Muscle of leg (tissue), 3 donors: ENCODE measurements at regions not wholly inside any gene's neighbourhood (a gene's known extent, or its start where the extent isn't known, plus 50 kb on each side); places are given as distances from the start of the nearest gene placed in this dataset.
"Not testable (repeated sequence)": the region's sequence is repeated elsewhere in the genome, so short reads cannot be mapped to it uniquely, and the experiment has no call there.

Experiments
- DNase-seq: peaks from one replicate; pipeline ENCODE4 v3.0.0; 2013
- H3K27ac ChIP-seq: one replicate; pipeline ENCODE4 v1.5.1; 2013; ENCODE audit warnings: mild to moderate bottlenecking, low read length, control low read depth
- H3K27me3 ChIP-seq: one replicate; pipeline ENCODE4 v1.6.1; 2013; ENCODE audit warnings: low read length; ENCODE audit not compliant: control insufficient read depth, insufficient read depth
- H3K36me3 ChIP-seq: one replicate; pipeline ENCODE4 v1.6.1; 2013; ENCODE audit warnings: low read length; ENCODE audit not compliant: control insufficient read depth, insufficient read depth
- H3K4me1 ChIP-seq: one replicate; pipeline ENCODE4 v1.6.1; 2013; ENCODE audit warnings: low read length; ENCODE audit not compliant: control insufficient read depth, insufficient read depth
- H3K4me3 ChIP-seq: one replicate; pipeline ENCODE4 v1.5.1; 2013; ENCODE audit warnings: low read length, control low read depth
- H3K9me3 ChIP-seq: replicated peaks from 2 replicates; pipeline ENCODE4 v1.6.1; 2013; ENCODE audit warnings: low read depth, low read length; ENCODE audit not compliant: control insufficient read depth
- WGBS: methylation state at CpG from one replicate; pipeline ENCODE4 v1.1.5; 2013; ENCODE audit warnings: missing lambda C conversion rate; ENCODE audit not compliant: insufficient coverage; 5-methylcytosine and 5-hydroxymethylcytosine counted together

DNA sequence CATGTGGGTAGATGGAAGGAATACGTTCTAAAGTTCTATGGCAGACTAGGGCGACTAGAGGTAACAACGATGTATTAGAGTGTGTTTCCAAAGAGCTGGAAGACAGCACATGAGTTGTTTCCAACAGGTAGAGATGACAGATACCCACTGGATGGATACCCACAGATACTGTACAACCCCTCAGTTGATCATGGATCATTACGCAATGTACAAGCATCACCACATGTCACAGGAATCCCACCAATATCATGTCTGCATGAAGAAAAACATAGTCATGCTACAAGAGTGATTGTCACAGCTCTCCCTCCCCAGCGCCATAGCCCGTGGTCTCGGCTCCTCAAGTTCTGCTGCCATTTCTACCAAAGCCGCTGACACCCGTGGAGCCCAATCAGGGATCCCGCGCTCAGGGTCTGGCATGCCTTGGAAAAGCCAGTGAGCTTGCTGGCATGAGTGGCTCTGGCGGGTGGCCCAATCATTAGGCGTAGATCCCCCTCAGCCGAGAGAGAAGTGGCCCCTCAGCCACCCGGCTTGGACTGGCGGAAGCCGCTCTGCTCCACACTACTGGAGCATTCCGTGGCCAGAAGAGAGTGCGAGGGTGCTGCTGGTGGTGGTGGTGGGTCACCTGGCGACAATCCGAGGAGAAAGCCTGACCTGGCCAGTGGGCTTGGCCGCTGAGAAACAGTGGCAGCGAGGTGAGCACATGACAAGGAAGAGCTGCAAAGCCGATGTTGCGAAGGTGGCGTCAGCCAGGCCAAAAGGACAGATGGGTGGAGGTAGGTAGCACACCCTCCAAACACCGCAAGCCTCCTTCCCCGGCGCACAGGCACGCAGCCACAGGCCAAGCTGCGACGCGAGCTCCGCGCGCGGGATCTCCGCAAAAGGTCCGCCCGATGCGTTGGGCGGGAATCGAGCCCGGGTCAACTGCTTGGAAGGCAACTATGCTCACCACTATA lies 65.7 kb upstream of the FCGR2A start:
- no peaks in the 10 kb centered on the region for H3K36me3 ChIP-seq
- peak overlapping the region; percentile 25 for H3K4me3 ChIP-seq
- H3K27ac ChIP-seq: no peak overlapping the region
- peaks cover 7% of the 10 kb centered on the region for H3K4me1 ChIP-seq
- H3K9me3 ChIP-seq: no peaks in the 10 kb centered on the region
- H3K27me3 ChIP-seq: peaks cover 33% of the 10 kb centered on the region
- WGBS: 42% methylated on average over 25 of the region's 44 CpGs
- peak; percentile 17 for DNase-seq

DNA sequence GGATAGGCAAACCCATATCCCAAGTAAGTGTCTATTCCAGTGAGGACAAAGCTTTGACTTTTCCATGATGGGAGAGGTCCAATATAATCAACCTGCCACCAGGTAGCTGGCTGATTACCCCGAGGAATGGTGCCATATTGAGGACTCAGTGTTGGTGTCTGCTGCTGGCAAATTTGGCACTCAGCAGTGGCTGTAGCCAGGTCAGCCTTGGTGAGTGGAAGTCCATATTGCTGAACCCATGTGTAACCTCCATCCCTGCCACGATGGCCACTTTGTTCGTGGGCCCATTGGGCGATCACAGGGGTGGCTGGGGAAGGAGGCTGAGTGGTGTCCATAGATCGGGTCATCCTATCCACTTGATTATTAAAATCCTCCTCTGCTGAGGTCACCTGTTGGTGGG lies 65.5 kb upstream of the CFAP126 start:
- not testable (repeated sequence) for H3K9me3 ChIP-seq, H3K36me3 ChIP-seq, H3K27ac ChIP-seq, DNase-seq, H3K4me1 ChIP-seq, H3K4me3 ChIP-seq
- H3K27me3 ChIP-seq: peaks cover 23% of the 10 kb centered on the region
- 90% methylated on average over 2 of the region's 5 CpGs for WGBS

DNA sequence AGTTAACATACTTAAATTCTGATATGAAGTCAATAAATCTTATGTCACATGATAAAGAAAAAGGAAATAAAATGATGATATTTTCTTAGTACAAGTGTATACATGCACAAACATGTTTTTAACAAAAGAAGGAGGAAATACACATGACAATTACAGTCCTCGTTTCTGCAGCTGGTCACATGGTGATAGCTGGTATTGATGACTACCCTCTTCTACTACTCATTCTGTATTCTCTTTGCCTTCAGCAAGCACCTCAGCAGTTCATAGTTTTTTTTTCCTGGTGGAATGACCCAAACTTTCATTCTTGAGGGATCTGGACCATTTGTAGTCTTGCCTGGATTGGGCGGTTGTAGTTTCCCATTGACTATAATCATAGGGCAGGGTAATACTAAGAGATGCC lies 64.4 kb upstream of the CFAP126 start:
- Histone ChIP-seq H3K36me3 (no peaks in the 10 kb centered on the region), H3K4me1 (no peaks in the 10 kb centered on the region), H3K27ac (no peak overlapping the region), H3K9me3 (no peaks in the 10 kb centered on the region), H3K27me3 (peaks cover 28% of the 10 kb centered on the region), H3K4me3 (no peak overlapping the region)
- no peak for DNase-seq
- no CpG with 5 or more reads among the region's 2 CpGs for WGBS

DNA sequence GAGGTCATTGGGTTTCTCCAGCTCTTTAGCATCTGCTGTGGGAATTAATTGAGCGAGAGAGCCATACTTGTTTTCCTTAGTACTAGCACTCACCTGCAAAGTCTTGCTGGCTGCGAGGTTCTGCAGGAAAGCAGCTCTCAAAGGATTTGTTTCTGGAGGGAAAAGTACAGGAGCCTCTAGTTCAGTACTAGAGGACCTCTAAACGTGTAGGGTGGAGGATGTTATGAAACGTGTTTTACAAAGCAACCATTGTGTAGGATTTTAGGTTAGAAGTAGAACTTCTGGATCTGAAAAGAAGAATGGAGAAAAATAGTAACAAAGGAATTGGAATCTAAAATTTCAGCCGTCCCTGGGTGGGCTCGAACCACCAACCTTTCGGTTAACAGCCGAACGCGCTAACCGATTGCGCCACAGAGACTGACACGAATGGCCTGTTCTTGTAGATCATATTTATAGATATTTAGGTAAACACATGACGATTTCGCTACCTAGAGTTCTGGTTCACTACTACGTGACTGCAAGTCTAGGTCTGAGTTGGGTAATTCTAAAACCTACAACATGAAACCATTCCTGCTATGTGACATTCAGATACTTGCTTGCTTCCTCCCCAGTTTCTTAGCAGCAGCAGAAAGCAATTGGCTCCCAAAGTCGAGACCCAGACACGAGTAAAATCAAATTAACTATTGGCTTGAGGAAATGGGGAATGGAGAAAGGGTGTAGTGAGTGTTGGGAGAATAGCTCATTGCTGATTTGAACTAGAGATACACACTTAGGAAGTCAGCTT lies 60.2 kb upstream of the CFAP126 start:
- H3K36me3 ChIP-seq: no peaks in the 10 kb centered on the region
- peak; percentile 23 for DNase-seq
- H3K4me1 ChIP-seq: no peaks in the 10 kb centered on the region
- peaks cover 18% of the 10 kb centered on the region for H3K27me3 ChIP-seq
- no peak overlapping the region for H3K27ac ChIP-seq
- no peak overlapping the region for H3K4me3 ChIP-seq
- 15% methylated on average over 3 of the region's 18 CpGs for WGBS
- H3K9me3 ChIP-seq: no peaks in the 10 kb centered on the region

DNA sequence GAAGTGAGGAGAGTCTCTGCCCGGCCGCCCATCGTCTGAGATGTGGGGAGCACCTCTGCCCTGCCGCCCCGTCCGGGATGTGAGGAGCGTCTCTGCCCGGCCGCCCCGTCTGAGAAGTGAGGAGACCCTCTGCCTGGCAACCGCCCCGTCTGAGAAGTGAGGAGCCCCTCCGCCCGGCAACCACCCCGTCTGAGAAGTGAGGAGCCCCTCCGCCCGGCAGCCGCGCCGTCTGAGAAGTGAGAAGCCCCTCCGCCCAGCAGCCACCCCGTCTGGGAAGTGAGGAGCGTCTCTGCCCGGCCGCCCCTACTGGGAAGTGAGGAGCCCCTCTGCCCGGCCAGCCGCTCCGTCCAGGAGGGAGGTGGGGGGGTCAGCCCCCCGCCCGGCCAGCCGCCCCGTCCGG lies 55.2 kb upstream of the CFAP126 start:
- not testable (repeated sequence) for H3K9me3 ChIP-seq, DNase-seq, H3K36me3 ChIP-seq, H3K4me1 ChIP-seq, H3K4me3 ChIP-seq, H3K27ac ChIP-seq
- WGBS: 94% methylated on average over 3 of the region's 33 CpGs
- H3K27me3 ChIP-seq: peaks cover 29% of the 10 kb centered on the region

DNA sequence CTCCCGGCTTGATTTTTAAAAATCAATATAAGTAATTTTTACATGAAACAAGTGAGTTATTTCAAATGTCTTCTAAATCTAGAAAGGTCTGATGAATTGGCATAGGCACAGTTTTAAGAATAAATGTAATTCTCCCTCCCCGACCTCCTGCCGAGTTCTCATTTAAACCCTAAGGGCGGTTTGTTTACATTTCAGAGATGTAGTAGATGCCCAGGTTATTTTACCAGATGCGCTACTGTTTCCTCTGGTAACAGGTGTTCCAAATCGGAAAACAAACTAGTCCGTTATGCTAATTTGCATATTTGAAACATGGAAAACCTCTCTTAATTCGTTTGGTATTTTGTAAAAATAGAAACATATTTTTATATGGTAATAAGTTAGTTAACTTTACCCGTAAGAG lies 53.8 kb upstream of the CFAP126 start:
- no peaks in the 10 kb centered on the region for H3K4me1 ChIP-seq
- H3K4me3 ChIP-seq: no peak overlapping the region
- no peaks in the 10 kb centered on the region for H3K9me3 ChIP-seq
- H3K36me3 ChIP-seq: no peaks in the 10 kb centered on the region
- no CpG with 5 or more reads among the region's 9 CpGs for WGBS
- no peak for DNase-seq
- H3K27me3 ChIP-seq: peaks cover 20% of the 10 kb centered on the region
- no peak overlapping the region for H3K27ac ChIP-seq

DNA sequence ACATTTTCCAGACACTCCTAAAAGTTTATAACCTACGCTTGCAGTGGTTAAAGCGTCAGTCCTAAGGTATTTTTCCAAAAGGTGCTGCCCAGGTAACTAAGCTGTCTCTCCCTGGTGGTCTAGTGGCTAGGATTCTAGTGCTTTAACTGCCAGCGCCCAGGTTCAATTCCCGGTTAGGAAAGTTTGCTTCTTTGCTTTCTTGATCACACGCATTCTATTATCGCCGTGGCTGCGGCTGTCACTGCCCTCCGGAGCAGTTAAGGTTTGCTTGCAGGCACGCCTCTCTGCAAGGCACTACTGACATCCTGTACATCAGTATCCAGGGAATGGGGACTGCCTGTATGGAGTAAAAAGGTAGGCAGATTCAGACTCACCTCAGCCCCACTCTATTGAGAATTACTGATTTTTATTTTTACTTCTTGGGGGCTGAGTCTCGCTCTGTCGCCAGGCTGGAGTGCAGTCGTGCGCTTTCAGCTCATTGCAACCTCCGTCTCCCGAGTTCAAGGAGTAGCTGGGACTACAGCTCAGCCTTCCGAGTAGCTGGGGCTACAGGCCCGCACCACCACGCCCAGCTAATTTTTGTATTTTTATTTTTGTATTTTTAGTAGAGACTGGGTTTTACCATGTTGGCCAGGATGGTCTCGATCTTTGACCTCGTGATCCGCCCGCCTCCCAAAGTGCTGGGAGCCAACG lies 53.2 kb upstream of the CFAP126 start:
- DNase-seq: no peak
- WGBS: 55% methylated on average over 10 of the region's 24 CpGs
- Histone ChIP-seq H3K36me3 (no peaks in the 10 kb centered on the region), H3K4me3 (no peak overlapping the region), H3K4me1 (no peaks in the 10 kb centered on the region), H3K9me3 (no peaks in the 10 kb centered on the region), H3K27ac (no peak overlapping the region), H3K27me3 (peaks cover 20% of the 10 kb centered on the region)

DNA sequence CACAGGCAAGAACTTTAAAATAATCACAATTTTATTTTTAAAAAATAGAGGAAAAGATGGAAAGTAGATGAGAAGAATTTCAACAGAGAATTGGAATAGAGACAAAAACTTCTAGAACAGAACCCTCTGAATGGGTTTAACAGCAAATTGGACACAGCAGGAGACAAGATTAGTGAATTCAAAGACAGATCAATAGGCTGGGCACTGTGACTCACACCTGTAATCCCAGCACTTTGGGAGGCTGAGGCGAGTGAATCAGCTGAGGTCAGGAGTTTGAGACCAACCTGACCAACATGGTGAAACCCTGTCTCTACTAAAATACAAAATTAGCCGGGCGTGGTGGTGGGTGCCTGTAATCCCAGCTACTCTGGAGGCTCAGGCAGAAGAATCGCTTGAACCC lies 49.9 kb upstream of the CFAP126 start:
- H3K4me1 ChIP-seq, H3K36me3 ChIP-seq, H3K4me3 ChIP-seq, H3K9me3 ChIP-seq, H3K27ac ChIP-seq, DNase-seq: not testable (repeated sequence)
- H3K27me3 ChIP-seq: peaks cover 20% of the 10 kb centered on the region
- WGBS: 100% methylated on average over 4 of the region's 4 CpGs
